Suprapubic skin (tissue), 4 donors: ENCODE measurements at regions not wholly inside any gene's neighbourhood (a gene's known extent, or its start where the extent isn't known, plus 50 kb on each side); places are given as distances from the start of the nearest gene placed in this dataset.

ENCODE experiments used
- DNase-seq, 2 donors: peaks; one replicate each; pipeline ENCODE4 v3.0.0-alpha.2; 2019; ENCODE audit warnings: low spot score in 2 of 2
- H3K27ac ChIP-seq: fragments of 200-600 bp; sonication (generic); one replicate; pipeline ENCODE4 v1.5.1; 2019
- H3K27me3 ChIP-seq: fragments of 200-600 bp; sonication (generic); one replicate; pipeline ENCODE4 v1.5.1; 2019
- H3K36me3 ChIP-seq: fragments of 200-600 bp; sonication (generic); one replicate; pipeline ENCODE4 v1.5.1; 2019
- H3K4me1 ChIP-seq: fragments of 200-600 bp; sonication (generic); one replicate; pipeline ENCODE4 v1.5.1; 2019
- H3K4me3 ChIP-seq: fragments of 200-600 bp; sonication (generic); one replicate; pipeline ENCODE4 v1.5.1; 2019; ENCODE audit warnings: mild to moderate bottlenecking
- H3K9me3 ChIP-seq: fragments of 200-600 bp; sonication (generic); one replicate; pipeline ENCODE4 v1.5.1; 2019
- EP300 ChIP-seq: sonication (generic); formaldehyde crosslinking; IDR thresholded peaks from one replicate; pipeline ENCODE4 v1.6.1; 2017; ENCODE audit warnings: antibody characterized with exemption
- POLR2A ChIP-seq, 2 donors: fragments of 450-650 bp; IDR thresholded peaks; one replicate each; pipeline ENCODE4 v1.6.1; 2017; ENCODE audit warnings: antibody characterized with exemption in 2 of 2, mild to moderate bottlenecking in 2 of 2, moderate library complexity in 2 of 2
- POLR2AphosphoS5 ChIP-seq, 3 donors: sonication (generic); formaldehyde crosslinking; IDR thresholded peaks; one replicate each; pipeline ENCODE4 v1.6.1; 2017; ENCODE audit warnings: antibody characterized with exemption in 3 of 3
- WGBS: methylation state at CpG from one replicate; pipeline ENCODE4 v1.1.5; 2018; 5-methylcytosine and 5-hydroxymethylcytosine counted together
- TF ChIP-seq, protein P1 (sequence below), 2 donors: fragments of 200-600 bp in 1 of 2; fragments of 450-650 bp in 1 of 2; sonication (generic) in 1 of 2; IDR thresholded peaks; one replicate each; pipeline ENCODE4 v1.5.1; 2016 to 2019; ENCODE audit warnings: antibody characterized with exemption in 2 of 2, mild to moderate bottlenecking in 1 of 2, moderate library complexity in 1 of 2

DNA sequence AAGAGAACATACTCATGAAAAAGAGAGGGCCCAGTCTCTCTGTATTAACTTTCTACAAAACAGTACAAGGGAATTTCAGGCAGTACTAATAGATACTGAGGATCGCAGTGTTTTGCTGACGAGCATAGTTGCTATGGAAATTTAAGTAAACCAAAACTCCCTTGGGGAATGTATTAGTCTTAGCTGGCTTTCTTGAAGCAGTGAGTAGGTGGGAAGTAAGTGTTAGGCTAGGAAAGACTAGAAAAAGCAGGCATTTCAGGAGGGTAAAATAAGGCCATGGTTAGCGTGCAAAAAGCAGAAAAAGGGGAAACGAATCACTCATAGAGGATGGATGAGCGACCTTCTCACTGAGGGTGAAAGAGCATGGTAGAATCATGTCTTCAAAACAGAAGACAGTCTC lies 84.3 kb upstream of the ACTBL2 start:
- Histone ChIP-seq H3K9me3 (no peaks in the 10 kb centered on the region), H3K36me3 (no peaks in the 10 kb centered on the region), H3K4me1 (no peaks in the 10 kb centered on the region), H3K27ac (no peak overlapping the region), H3K27me3 (no peaks in the 10 kb centered on the region), H3K4me3 (no peak overlapping the region)
- 61% methylated on average over 5 of the region's 5 CpGs for WGBS
- TF ChIP-seq POLR2A (IDR thresholded peaks at IDR 0.05): no peak
- no peak for DNase-seq

DNA sequence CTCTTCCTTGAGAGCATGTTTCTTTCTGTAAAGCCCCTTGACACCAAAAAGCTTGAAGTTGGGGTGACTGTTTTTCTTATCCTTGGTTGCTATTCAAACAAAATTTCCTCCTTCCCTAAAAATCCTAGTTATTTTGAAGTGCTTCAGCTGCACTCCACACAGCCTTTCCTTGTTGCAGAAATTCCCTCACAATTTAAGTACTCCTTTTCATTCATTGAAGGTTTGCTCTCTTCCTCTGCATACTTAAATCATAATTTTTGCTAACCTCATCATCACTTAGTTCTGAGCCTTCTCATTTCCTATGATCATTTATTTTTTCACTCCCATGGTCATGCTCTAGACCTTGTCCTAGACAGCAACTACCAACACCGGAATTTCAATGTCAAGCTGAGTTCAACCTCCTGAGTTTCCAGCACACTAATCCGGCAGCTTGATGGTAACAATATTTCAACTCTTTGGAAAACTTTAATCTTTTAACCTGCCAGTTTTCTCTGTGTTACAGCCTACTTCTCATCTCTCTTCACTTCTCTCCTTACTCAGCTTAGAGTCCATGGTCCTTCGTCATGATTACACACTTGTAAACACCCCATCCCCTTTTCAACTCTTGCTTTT lies 78.7 kb upstream of the ACTBL2 start:
- WGBS: 71% methylated on average over 3 of the region's 3 CpGs

DNA sequence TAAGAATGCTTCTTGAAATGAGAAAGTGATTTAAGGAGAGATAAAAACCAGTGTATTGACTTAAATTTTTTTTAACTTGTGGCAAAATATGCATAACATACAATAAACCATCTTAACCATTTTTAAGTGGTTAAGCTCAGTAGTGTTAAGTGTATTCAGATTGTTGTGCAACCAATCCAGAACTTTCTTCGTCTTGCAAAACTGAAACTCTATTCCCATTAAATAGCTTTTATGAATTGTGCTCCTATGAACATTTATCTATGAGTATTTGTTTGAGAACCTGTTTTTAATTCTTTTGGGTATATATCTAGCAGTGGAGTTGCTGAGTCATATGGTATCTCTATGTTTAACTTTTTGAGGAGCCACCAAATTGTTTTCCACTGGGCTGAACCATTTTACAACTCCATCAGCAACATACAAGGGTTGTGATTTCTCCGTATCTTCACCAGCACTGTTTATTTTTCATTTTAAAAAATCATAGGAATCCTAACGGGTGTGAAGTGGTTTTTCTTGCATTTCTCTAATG lies 76.6 kb upstream of the ACTBL2 start:
- WGBS: 91% methylated on average over 3 of the region's 3 CpGs
- TF ChIP-seq EP300 (no peak), POLR2A (IDR thresholded peaks at IDR 0.05) (no peak), POLR2AphosphoS5 (IDR thresholded peaks at IDR 0.05) (no peak)
- TF ChIP-seq, protein P1, sequence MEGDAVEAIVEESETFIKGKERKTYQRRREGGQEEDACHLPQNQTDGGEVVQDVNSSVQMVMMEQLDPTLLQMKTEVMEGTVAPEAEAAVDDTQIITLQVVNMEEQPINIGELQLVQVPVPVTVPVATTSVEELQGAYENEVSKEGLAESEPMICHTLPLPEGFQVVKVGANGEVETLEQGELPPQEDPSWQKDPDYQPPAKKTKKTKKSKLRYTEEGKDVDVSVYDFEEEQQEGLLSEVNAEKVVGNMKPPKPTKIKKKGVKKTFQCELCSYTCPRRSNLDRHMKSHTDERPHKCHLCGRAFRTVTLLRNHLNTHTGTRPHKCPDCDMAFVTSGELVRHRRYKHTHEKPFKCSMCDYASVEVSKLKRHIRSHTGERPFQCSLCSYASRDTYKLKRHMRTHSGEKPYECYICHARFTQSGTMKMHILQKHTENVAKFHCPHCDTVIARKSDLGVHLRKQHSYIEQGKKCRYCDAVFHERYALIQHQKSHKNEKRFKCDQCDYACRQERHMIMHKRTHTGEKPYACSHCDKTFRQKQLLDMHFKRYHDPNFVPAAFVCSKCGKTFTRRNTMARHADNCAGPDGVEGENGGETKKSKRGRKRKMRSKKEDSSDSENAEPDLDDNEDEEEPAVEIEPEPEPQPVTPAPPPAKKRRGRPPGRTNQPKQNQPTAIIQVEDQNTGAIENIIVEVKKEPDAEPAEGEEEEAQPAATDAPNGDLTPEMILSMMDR (IDR thresholded peaks at IDR 0.05): no peak
- Histone ChIP-seq H3K4me3 (no peak overlapping the region), H3K27me3 (no peaks in the 10 kb centered on the region), H3K9me3 (no peaks in the 10 kb centered on the region), H3K36me3 (no peaks in the 10 kb centered on the region), H3K4me1 (no peaks in the 10 kb centered on the region), H3K27ac (no peak overlapping the region)
- no peak for DNase-seq

More for the DNA sequence above, 78.7 kb upstream of the ACTBL2 start:
- no peak for DNase-seq
- H3K27me3 ChIP-seq: no peaks in the 10 kb centered on the region
- TF ChIP-seq, protein P1 (IDR thresholded peaks at IDR 0.05): no peak
- H3K36me3 ChIP-seq: no peaks in the 10 kb centered on the region
- H3K27ac ChIP-seq: no peak overlapping the region
- no peak overlapping the region for H3K4me3 ChIP-seq
- no peaks in the 10 kb centered on the region for H3K4me1 ChIP-seq
- no peaks in the 10 kb centered on the region for H3K9me3 ChIP-seq

DNA sequence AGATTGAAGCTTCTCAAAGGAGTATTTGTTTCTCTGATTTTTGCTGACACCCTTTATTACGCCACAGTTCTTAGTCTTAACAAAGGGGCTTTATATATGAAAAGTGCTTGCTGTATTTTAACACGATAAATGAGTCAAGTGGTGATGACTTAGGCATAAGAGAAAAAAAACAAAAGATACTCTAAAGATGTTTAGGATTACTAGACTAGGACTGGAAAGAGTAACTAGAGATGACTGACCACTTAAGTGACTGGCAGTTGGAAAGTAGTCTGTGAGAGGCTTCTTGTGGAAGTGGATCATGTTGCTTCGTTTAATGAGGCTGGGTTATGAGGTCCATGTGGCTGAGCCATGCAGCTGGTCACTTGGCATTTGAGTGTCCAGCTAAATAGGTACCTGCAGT lies 69.4 kb upstream of the ACTBL2 start:
- no peak for DNase-seq
- H3K27ac ChIP-seq: no peak overlapping the region
- H3K36me3 ChIP-seq: no peaks in the 10 kb centered on the region
- H3K9me3 ChIP-seq: no peaks in the 10 kb centered on the region
- no peak for TF ChIP-seq POLR2A (IDR thresholded peaks at IDR 0.05)
- TF ChIP-seq EP300: no peak
- no peak for TF ChIP-seq POLR2AphosphoS5 (IDR thresholded peaks at IDR 0.05)
- no peaks in the 10 kb centered on the region for H3K27me3 ChIP-seq
- 85% methylated on average over 3 of the region's 3 CpGs for WGBS
- no peaks in the 10 kb centered on the region for H3K4me1 ChIP-seq
- H3K4me3 ChIP-seq: no peak overlapping the region

DNA sequence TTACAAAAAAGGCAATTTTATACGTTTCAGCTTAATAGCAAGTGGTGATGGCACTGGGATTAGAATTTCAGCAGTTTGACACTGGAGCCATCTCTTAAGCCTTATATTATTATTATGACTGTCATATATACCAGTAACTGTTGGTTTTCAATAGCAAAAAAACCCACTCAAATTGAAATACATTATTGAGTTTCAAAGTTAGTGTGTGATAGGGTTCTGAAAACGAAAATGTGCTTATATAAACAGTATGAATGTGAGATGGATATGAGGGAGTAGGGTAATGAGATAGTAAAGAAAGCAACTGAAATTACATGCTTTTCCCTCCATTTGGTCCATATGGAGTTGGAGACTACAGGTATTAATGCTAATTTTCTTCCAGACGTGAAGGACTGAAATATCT lies 68.6 kb upstream of the ACTBL2 start:
- no peak overlapping the region for H3K27ac ChIP-seq
- TF ChIP-seq POLR2AphosphoS5 (IDR thresholded peaks at IDR 0.05) (no peak), EP300 (no peak), POLR2A (IDR thresholded peaks at IDR 0.05) (no peak)
- TF ChIP-seq, protein P1 (IDR thresholded peaks at IDR 0.05): no peak
- no peaks in the 10 kb centered on the region for H3K4me1 ChIP-seq
- no peaks in the 10 kb centered on the region for H3K27me3 ChIP-seq
- H3K9me3 ChIP-seq: no peaks in the 10 kb centered on the region
- H3K36me3 ChIP-seq: no peaks in the 10 kb centered on the region
- DNase-seq: no peak
- 80% methylated on average over 3 of the region's 3 CpGs for WGBS
- H3K4me3 ChIP-seq: no peak overlapping the region

DNA sequence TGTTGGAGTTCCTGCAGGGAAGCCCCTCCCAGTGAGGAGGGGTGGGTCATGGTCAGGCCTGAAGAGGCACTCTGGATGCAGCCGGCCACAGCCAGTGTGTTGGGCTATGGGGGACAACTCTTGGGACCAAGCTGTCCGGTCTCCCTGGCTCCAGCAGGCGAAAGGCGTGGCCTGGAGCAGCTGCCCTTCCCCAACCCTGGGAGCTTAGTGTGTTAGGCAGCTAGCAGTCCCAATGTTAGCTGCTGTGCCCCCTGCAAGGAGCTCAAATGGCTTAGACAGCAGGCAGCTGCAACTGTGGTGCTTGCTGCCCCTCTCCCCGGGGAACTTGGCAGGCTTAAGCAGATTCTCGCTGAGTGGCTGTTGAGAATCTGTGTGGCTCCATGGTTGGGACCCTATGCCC lies 67.5 kb upstream of the ACTBL2 start:
- H3K4me1 ChIP-seq: no peaks in the 10 kb centered on the region
- TF ChIP-seq POLR2AphosphoS5 (IDR thresholded peaks at IDR 0.05) (no peak), EP300 (no peak), POLR2A (IDR thresholded peaks at IDR 0.05) (no peak)
- TF ChIP-seq, protein P1 (IDR thresholded peaks at IDR 0.05): no peak
- H3K27me3 ChIP-seq: no peaks in the 10 kb centered on the region
- no peaks in the 10 kb centered on the region for H3K9me3 ChIP-seq
- DNase-seq: no peak
- H3K36me3 ChIP-seq: no peaks in the 10 kb centered on the region
- 90% methylated on average over 6 of the region's 6 CpGs for WGBS
- no peak overlapping the region for H3K4me3 ChIP-seq
- H3K27ac ChIP-seq: no peak overlapping the region
